HCT116 (cell line): ENCODE measurements at regions not wholly inside any gene's neighbourhood (a gene's known extent, or its start where the extent isn't known, plus 50 kb on each side); places are given as distances from the start of the nearest gene placed in this dataset.

ENCODE experiments used
- ATAC-seq: fragments of 200-7000 bp; cut with Tn5 transposase; 2 replicates; pipeline ENCODE4 v1.9.1; 2020; ENCODE audit warnings: mild to moderate bottlenecking, moderate library complexity
- BruUV-seq: library from RNA; stranded (reverse); fragments of 400-500 nt; replicated peaks from 2 replicates; lab custom pipeline; 2021; lab: Mats Ljungman, UMichigan
- CTCF ChIA-PET: fragments of 300-600 bp; sonication (Branson Sonifier 250); formaldehyde crosslinking; loops from one replicate; lab custom pipeline; 2021; ENCODE audit warnings: antibody characterized with exemption; lab: Charles Lee
- POLR2A ChIA-PET: fragments of 300-600, 350-600 bp; sonication (Branson Sonifier 250); formaldehyde crosslinking; loops from one replicate; lab custom pipeline; 2021; ENCODE audit warnings: antibody characterized with exemption; lab: Charles Lee
- RAD21 ChIA-PET, 2 experiments: fragments of 300-600 bp; sonication (Branson Sonifier 250); formaldehyde crosslinking; loops; one replicate each; lab custom pipeline; 2023; ENCODE audit warnings: low total read pairs in 2 of 2; ENCODE audit not compliant: uncharacterized antibody in 2 of 2, unreplicated experiment in 2 of 2, low non-redundant PET in 1 of 2; lab: Charles Lee
- DNase-seq: peaks from one replicate; pipeline ENCODE4 v3.0.0-alpha.2; 2010; ENCODE audit warnings: low read depth, low spot score
- H2AFZ ChIP-seq: fragments of 200-600 bp; shearing (Covaris generic), sonication (generic); 2 replicates; pipeline ENCODE4 v1.6.1; 2017; ENCODE audit warnings: low read depth, mixed run types, mixed read lengths, antibody characterized with exemption, low read length; ENCODE audit not compliant: poor library complexity, severe bottlenecking
- H3K27ac ChIP-seq: 2 replicates; pipeline ENCODE4 v1.5.1; 2012; ENCODE audit warnings: low read depth, low read length
- H3K27me3 ChIP-seq: fragments of 200-600 bp; sonication (generic); 2 replicates; pipeline ENCODE4 v1.6.1; 2016; ENCODE audit warnings: mixed run types, low read length, mixed read lengths; ENCODE audit not compliant: insufficient read depth
- H3K36me3 ChIP-seq, 2 experiments: fragments of 200-500 bp in 1 of 2; fragments of 200-600 bp in 1 of 2; sonication (Bioruptor generic) in 1 of 2; sonication (generic) in 1 of 2; 2 replicates each; pipeline versions ENCODE4 v1.5.1 to v1.6.1; 2014 to 2016; ENCODE audit warnings: low read length in 2 of 2, inconsistent platforms in 1 of 2, mixed read lengths in 1 of 2, mixed run types in 1 of 2; ENCODE audit not compliant: insufficient read depth in 2 of 2, control insufficient read depth in 1 of 2
- H3K4me1 ChIP-seq, 2 experiments: fragments of 200-600 bp in 1 of 2; sonication (generic) in 1 of 2; 2 replicates each; pipeline versions ENCODE4 v1.5.1 to v1.6.1; 2012 to 2017; ENCODE audit warnings: low read length in 2 of 2, inconsistent platforms in 1 of 2, mild to moderate bottlenecking in 1 of 2, mixed read lengths in 1 of 2, mixed run types in 1 of 2, moderate library complexity in 1 of 2; ENCODE audit not compliant: insufficient read depth in 2 of 2, control insufficient read depth in 1 of 2
- H3K4me2 ChIP-seq: fragments of 200-600 bp; sonication (generic); 2 replicates; pipeline ENCODE4 v1.6.1; 2017; ENCODE audit warnings: mixed run types, low read length, mixed read lengths
- H3K4me3 ChIP-seq, 2 experiments: fragments of 200-600 bp in 1 of 2; sonication (generic) in 1 of 2; replicated peaks in 1 of 2; 2 replicates each; pipeline ENCODE4 v1.5.1; 2011 to 2016; ENCODE audit warnings: low read length in 2 of 2, control low read depth in 1 of 2, low read depth in 1 of 2, mild to moderate bottlenecking in 1 of 2, mixed read lengths in 1 of 2, mixed run types in 1 of 2
- H3K79me2 ChIP-seq: fragments of 200-600 bp; sonication (generic); 2 replicates; pipeline ENCODE4 v1.6.1; 2017; ENCODE audit warnings: mild to moderate bottlenecking, mixed run types, low read length, moderate library complexity, mixed read lengths; ENCODE audit not compliant: insufficient read depth
- H3K9ac ChIP-seq: fragments of 200-600 bp; sonication (generic); 2 replicates; pipeline ENCODE4 v1.6.1; 2016; ENCODE audit warnings: low read length, mixed read lengths
- H3K9me2 ChIP-seq: fragments of 200-600 bp; sonication (generic), shearing (Covaris generic); 2 replicates; pipeline ENCODE4 v1.6.1; 2017; ENCODE audit warnings: mixed run types, mild to moderate bottlenecking, moderate library complexity; ENCODE audit not compliant: insufficient read depth
- H3K9me3 ChIP-seq, 2 experiments: fragments of 200-500 bp in 1 of 2; fragments of 200-600 bp in 1 of 2; sonication (Bioruptor generic) in 1 of 2; sonication (generic) in 1 of 2; 2 replicates each; pipeline ENCODE4 v1.6.1; 2014 to 2017; ENCODE audit warnings: low read length in 2 of 2, mixed read lengths in 2 of 2, inconsistent platforms in 1 of 2, low read depth in 1 of 2, mild to moderate bottlenecking in 1 of 2, mixed run types in 1 of 2, moderate library complexity in 1 of 2; ENCODE audit not compliant: control insufficient read depth in 1 of 2, insufficient read depth in 1 of 2
- H4K20me1 ChIP-seq: fragments of 200-600 bp; sonication (generic), shearing (Covaris generic); 2 replicates; pipeline ENCODE4 v1.6.1; 2017; ENCODE audit warnings: mixed run types, mild to moderate bottlenecking, moderate library complexity; ENCODE audit not compliant: insufficient read depth
- CBX3 ChIP-seq: IDR thresholded peaks from 2 replicates; pipeline ENCODE4 v1.6.1; 2012; ENCODE audit warnings: low read depth
- CEBPB ChIP-seq: IDR thresholded peaks from 2 replicates; pipeline ENCODE4 v1.6.1; 2012; ENCODE audit warnings: low read depth
- EGR1 ChIP-seq: IDR thresholded peaks from 2 replicates; pipeline ENCODE4 v1.6.1; 2012; ENCODE audit warnings: low read depth
- ELF1 ChIP-seq: IDR thresholded peaks from 2 replicates; pipeline ENCODE4 v1.6.1; 2012; ENCODE audit warnings: low read depth, borderline replicate concordance
- EZH2 ChIP-seq: fragments of 200-600 bp; sonication (generic); IDR thresholded peaks from 2 replicates; pipeline ENCODE4 v1.6.1; 2017; ENCODE audit warnings: antibody characterized with exemption, mixed run types
- EZH2phosphoT487 ChIP-seq: fragments of 200-600 bp; IDR thresholded peaks from 2 replicates; pipeline ENCODE4 v1.6.1; 2018; ENCODE audit warnings: antibody characterized with exemption, borderline replicate concordance
- FOSL1 ChIP-seq: IDR thresholded peaks from 2 replicates; pipeline ENCODE4 v1.6.1; 2012; ENCODE audit warnings: low read depth
- JUND ChIP-seq: IDR thresholded peaks from 2 replicates; pipeline ENCODE4 v1.6.1; 2012
- POLR2A ChIP-seq: IDR thresholded peaks from 2 replicates; pipeline ENCODE4 v1.7.0; 2011; ENCODE audit warnings: borderline replicate concordance; ENCODE audit not compliant: insufficient read depth, insufficient read length; ENCODE audit errors: extremely low read depth
- RAD21 ChIP-seq: IDR thresholded peaks from 2 replicates; pipeline ENCODE4 v1.6.1; 2012; ENCODE audit warnings: low read depth, mild to moderate bottlenecking
- SIN3A ChIP-seq: IDR thresholded peaks from 2 replicates; pipeline ENCODE4 v1.6.1; 2012; ENCODE audit warnings: low read depth
- SP1 ChIP-seq: IDR thresholded peaks from 2 replicates; pipeline ENCODE4 v1.6.1; 2012; ENCODE audit warnings: low read depth
- ZFX ChIP-seq: fragments of 450-650 bp; IDR thresholded peaks from 2 replicates; pipeline ENCODE4 v1.6.1; 2017
- intact Hi-C: fragments of 100-400 bp; cut with micrococcal nuclease; formaldehyde crosslinking; loops from 2 replicates; pipeline ENCODE4 v1.10.0; 2022
- TF ChIP-seq, protein P1 (sequence below): IDR thresholded peaks from 2 replicates; pipeline ENCODE4 v1.6.1; 2012
- TF ChIP-seq, protein P2 (sequence below): IDR thresholded peaks from 2 replicates; pipeline ENCODE4 v1.6.1; 2012; ENCODE audit warnings: low read depth

DNA sequence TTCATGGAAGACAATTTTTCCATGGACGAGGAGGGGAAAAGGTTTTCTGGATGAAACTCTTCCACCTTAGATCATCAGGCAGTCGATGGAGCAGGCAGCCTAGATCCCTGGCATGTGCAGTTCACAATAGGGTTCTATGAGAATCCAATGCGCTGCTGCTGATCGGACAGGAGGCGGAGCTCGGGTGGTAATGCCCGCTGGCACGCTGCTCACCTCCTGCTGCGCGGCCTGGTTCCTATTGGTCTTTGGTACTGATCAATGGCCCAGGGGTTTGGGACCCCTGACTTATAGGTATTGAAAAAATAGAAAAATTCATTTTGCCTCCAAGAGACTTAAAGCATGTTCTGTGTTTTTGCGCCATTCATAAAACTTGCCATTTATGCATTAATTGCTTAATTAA, 793.9 kb upstream of the NR2F2 start:
- CTCF ChIA-PET: no interaction called here
- ATAC-seq: no peak
- Histone ChIP-seq H3K4me2 (no peak overlapping the region), H3K79me2 (no peaks in the 10 kb centered on the region)
- POLR2A ChIA-PET: interaction anchor here (1.3 kb wide), 1 partner anchor 20 kb away, joined by 3 read pairs; no protein-coding TSS in a partner anchor
- TF ChIP-seq EZH2phosphoT487 (no peak), EZH2 (no peak), CEBPB (no peak)
- TF ChIP-seq, all 23 proteins: peak for 0
- Histone ChIP-seq H3K27me3 (no peaks in the 10 kb centered on the region), H3K9me2 (no peaks in the 10 kb centered on the region), H3K36me3 (no peaks in the 10 kb centered on the region), H3K9ac (no peak overlapping the region), H3K4me1 (no peaks in the 10 kb centered on the region), H2AFZ (no peak overlapping the region), H3K9me3 (no peaks in the 10 kb centered on the region), H3K4me3 (no peak overlapping the region), H3K27ac (no peak overlapping the region), H4K20me1 (no peaks in the 10 kb centered on the region)
- no TSS peak for BruUV-seq
- DNase-seq: no peak
- intact Hi-C loops: no loop called here
- RAD21 ChIA-PET: no interaction called here

DNA sequence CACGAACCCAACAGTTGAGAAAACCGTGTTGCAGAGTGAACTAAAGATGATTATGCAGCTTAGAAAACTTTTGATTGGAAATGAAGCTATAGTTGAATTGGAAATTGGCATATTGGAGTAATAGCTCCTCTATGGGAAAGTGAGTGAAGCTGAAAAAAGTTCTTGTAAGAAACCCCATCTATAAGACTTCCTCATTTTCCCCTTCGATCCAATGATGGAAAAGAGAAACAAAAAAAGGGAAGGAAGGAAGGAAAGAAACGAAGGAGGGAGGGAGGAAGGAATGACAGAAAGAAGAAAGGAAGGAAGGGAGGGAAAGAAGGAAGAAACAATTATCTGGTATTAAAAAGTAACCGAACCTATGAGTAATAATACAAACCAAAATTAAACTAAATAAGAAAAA, 791.8 kb upstream of the NR2F2 start:
- TF ChIP-seq CBX3 (no peak), JUND (no peak), ELF1 (no peak), SP1 (no peak), CEBPB (no peak), FOSL1 (no peak), RAD21 (no peak), SIN3A (no peak), EZH2phosphoT487 (no peak), EGR1 (no peak), POLR2A (no peak), ZFX (no peak)
- TF ChIP-seq, protein P1, sequence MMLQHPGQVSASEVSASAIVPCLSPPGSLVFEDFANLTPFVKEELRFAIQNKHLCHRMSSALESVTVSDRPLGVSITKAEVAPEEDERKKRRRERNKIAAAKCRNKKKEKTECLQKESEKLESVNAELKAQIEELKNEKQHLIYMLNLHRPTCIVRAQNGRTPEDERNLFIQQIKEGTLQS: no peak
- TF ChIP-seq, protein P2, sequence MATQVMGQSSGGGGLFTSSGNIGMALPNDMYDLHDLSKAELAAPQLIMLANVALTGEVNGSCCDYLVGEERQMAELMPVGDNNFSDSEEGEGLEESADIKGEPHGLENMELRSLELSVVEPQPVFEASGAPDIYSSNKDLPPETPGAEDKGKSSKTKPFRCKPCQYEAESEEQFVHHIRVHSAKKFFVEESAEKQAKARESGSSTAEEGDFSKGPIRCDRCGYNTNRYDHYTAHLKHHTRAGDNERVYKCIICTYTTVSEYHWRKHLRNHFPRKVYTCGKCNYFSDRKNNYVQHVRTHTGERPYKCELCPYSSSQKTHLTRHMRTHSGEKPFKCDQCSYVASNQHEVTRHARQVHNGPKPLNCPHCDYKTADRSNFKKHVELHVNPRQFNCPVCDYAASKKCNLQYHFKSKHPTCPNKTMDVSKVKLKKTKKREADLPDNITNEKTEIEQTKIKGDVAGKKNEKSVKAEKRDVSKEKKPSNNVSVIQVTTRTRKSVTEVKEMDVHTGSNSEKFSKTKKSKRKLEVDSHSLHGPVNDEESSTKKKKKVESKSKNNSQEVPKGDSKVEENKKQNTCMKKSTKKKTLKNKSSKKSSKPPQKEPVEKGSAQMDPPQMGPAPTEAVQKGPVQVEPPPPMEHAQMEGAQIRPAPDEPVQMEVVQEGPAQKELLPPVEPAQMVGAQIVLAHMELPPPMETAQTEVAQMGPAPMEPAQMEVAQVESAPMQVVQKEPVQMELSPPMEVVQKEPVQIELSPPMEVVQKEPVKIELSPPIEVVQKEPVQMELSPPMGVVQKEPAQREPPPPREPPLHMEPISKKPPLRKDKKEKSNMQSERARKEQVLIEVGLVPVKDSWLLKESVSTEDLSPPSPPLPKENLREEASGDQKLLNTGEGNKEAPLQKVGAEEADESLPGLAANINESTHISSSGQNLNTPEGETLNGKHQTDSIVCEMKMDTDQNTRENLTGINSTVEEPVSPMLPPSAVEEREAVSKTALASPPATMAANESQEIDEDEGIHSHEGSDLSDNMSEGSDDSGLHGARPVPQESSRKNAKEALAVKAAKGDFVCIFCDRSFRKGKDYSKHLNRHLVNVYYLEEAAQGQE: no peak
- TF ChIP-seq, all 23 proteins: peak for 0
- ATAC-seq (no peak), DNase-seq (no peak)
- POLR2A ChIA-PET: no interaction called here
- H3K9ac ChIP-seq: no peak overlapping the region
- H3K4me3 ChIP-seq: no peak overlapping the region
- no peaks in the 10 kb centered on the region for H3K27me3 ChIP-seq
- H3K27ac ChIP-seq: no peak overlapping the region
- RAD21 ChIA-PET: no interaction called here
- CTCF ChIA-PET: no interaction called here
- BruUV-seq: no TSS peak
- no peaks in the 10 kb centered on the region for H3K79me2 ChIP-seq
- no peaks in the 10 kb centered on the region for H3K4me1 ChIP-seq
- no peak overlapping the region for H2AFZ ChIP-seq
- H3K36me3 ChIP-seq: no peaks in the 10 kb centered on the region
- H3K9me2 ChIP-seq: no peaks in the 10 kb centered on the region
- no peak overlapping the region for H3K4me2 ChIP-seq
- H3K9me3 ChIP-seq: no peaks in the 10 kb centered on the region
- no peaks in the 10 kb centered on the region for H4K20me1 ChIP-seq
- intact Hi-C loops: no loop called here
